ENCODE measurements at regions not wholly inside any gene's neighbourhood (a gene's known extent, or its start where the extent isn't known, plus 50 kb on each side); places are given as distances from the start of the nearest gene placed in this dataset.

- no peak for TF ChIP-seq POLR2A (IDR thresholded peaks at IDR 0.05)
- no peak for TF ChIP-seq CTCF (IDR thresholded peaks at IDR 0.05)
Measured at GRCh38 chr2:4291430-4291829, 588.1 kb downstream of the DCDC2C start.

All from thyroid gland (tissue), 4 donors.